ENCODE measurements at regions not wholly inside any gene's neighbourhood (a gene's known extent, or its start where the extent isn't known, plus 50 kb on each side); places are given as distances from the start of the nearest gene placed in this dataset.

DNA sequence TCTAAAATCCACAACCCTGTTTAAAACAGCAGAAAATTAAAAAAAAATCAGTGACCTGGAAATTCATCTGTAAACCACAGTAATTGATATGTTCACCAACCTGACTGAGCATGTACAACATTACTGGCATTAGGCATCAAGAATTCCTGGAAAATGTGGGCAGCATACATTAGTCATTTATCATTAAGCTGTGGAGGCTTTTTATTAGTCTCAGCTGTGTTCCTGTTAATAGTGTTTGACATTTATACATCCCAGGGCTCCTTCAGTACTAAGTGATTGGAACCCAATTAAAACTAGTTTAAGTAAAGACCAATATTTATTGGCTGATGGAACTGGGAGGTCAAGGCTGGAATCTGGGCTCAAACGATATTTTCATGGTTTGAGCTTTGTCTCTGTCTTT lies 227.3 kb upstream of the GIMD1 start:
- ChIA-PET CTCF (interaction anchor here (0.7 kb wide), 1 partner anchor 23 kb away, joined by 3 read pairs; no protein-coding TSS in a partner anchor), POLR2A (no interaction called here)
- no peak for DNase-seq (ENCODE audit: extremely low spot score)
- TF ChIP-seq CTBP1 (IDR thresholded peaks at IDR 0.05; ENCODE audit: borderline replicate concordance) (no peak), FOXK2 (IDR thresholded peaks at IDR 0.05) (no peak), SP1 (IDR thresholded peaks at IDR 0.05) (no peak)

DNA sequence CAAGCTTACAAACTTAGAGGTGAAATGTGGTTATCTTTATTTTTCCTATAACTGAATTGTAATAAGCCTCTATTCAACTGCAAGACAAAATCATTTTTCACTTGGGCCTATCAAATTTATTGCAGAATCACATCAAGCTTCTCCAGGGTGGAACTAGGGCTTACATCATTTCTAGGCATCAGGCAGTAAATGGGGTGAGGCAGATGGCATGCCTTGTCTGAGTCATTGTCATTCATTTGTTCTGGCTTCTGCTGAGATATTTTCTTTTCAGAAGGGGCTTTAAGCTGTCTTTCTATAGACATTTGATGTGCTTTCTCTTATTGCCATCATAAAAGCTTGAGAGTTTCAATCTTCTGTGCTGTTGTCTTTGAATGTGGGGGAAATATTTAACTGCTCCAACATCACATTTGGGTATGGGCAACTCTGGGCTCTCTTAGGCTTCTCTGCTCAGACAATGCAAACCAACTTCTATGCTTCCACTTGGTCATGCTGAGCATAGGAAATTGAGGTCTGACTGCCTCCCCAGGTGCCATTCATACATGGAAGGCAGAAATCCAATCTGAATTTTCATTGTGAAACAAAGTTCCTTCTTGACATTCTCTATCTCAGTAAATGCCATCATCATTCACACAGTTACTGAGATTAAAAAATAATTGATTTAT lies 225.8 kb upstream of the GIMD1 start:
- no peak for DNase-seq (ENCODE audit: extremely low spot score)

DNA sequence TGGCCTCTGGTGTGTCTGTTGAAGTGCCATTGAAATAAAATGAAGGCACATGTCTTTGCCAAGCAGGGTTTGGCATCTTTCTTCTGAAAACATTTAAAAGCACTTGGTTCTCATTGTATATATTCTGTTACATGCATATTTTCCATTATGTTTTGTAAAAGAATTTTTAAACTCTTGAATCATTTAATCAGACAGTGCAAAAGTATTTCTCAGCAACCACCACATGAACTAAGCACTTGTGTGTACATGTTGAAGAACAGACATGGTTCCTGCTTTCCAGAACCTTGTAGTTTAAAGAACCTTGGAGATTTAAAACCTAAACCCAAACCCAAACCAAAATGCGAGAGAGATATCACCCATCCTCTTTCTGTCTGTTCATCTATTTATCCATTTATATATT lies 220.3 kb upstream of the GIMD1 start:
- POLR2A ChIA-PET: no interaction called here
- CTCF ChIA-PET: no interaction called here
- DNase-seq (ENCODE audit: extremely low spot score): no peak
- TF ChIP-seq LEF1 (IDR thresholded peaks at IDR 0.05; ENCODE audit: borderline replicate concordance): no peak
- no peak for TF ChIP-seq FOXK2 (IDR thresholded peaks at IDR 0.05)
- no peak for TF ChIP-seq CTBP1 (IDR thresholded peaks at IDR 0.05; ENCODE audit: borderline replicate concordance)
- TF ChIP-seq TARDBP (IDR thresholded peaks at IDR 0.05): no peak
- no peak for TF ChIP-seq ARNT (IDR thresholded peaks at IDR 0.05)
- no peak for TF ChIP-seq ZNF384 (IDR thresholded peaks at IDR 0.05)
- no peak for TF ChIP-seq L3MBTL2 (conservative IDR thresholded peaks at IDR 0.05)
- no peak for TF ChIP-seq NFRKB (IDR thresholded peaks at IDR 0.05)
- TF ChIP-seq FOXA1 (IDR thresholded peaks at IDR 0.05): no peak
- TF ChIP-seq HDGF (IDR thresholded peaks at IDR 0.05; ENCODE audit: borderline replicate concordance): no peak
- TF ChIP-seq FOXM1 (IDR thresholded peaks at IDR 0.05; ENCODE audit: borderline replicate concordance): no peak
- TF ChIP-seq SP1 (IDR thresholded peaks at IDR 0.05): no peak
- TF ChIP-seq, protein P1, sequence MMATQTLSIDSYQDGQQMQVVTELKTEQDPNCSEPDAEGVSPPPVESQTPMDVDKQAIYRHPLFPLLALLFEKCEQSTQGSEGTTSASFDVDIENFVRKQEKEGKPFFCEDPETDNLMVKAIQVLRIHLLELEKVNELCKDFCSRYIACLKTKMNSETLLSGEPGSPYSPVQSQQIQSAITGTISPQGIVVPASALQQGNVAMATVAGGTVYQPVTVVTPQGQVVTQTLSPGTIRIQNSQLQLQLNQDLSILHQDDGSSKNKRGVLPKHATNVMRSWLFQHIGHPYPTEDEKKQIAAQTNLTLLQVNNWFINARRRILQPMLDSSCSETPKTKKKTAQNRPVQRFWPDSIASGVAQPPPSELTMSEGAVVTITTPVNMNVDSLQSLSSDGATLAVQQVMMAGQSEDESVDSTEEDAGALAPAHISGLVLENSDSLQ (IDR thresholded peaks at IDR 0.05): no peak
- TF ChIP-seq ELF4 (IDR thresholded peaks at IDR 0.05): no peak
- TF ChIP-seq BHLHE40 (IDR thresholded peaks at IDR 0.05; ENCODE audit: borderline replicate concordance): no peak
- no peak for TF ChIP-seq SUZ12 (IDR thresholded peaks at IDR 0.05)

More for the DNA sequence above, 225.8 kb upstream of the GIMD1 start:
- TF ChIP-seq NFRKB (IDR thresholded peaks at IDR 0.05): no peak
- no peak for TF ChIP-seq TARDBP (IDR thresholded peaks at IDR 0.05)
- no peak for TF ChIP-seq LEF1 (IDR thresholded peaks at IDR 0.05; ENCODE audit: borderline replicate concordance)
- TF ChIP-seq FOXA1 (IDR thresholded peaks at IDR 0.05): no peak
- no peak for TF ChIP-seq ARNT (IDR thresholded peaks at IDR 0.05)
- no peak for TF ChIP-seq SP1 (IDR thresholded peaks at IDR 0.05)
- TF ChIP-seq ELF4 (IDR thresholded peaks at IDR 0.05): no peak
- TF ChIP-seq FOXM1 (IDR thresholded peaks at IDR 0.05; ENCODE audit: borderline replicate concordance): no peak
- TF ChIP-seq FOXK2 (IDR thresholded peaks at IDR 0.05): no peak
- no peak for TF ChIP-seq L3MBTL2 (conservative IDR thresholded peaks at IDR 0.05)
- ChIA-PET POLR2A (no interaction called here), CTCF (no interaction called here)

DNA sequence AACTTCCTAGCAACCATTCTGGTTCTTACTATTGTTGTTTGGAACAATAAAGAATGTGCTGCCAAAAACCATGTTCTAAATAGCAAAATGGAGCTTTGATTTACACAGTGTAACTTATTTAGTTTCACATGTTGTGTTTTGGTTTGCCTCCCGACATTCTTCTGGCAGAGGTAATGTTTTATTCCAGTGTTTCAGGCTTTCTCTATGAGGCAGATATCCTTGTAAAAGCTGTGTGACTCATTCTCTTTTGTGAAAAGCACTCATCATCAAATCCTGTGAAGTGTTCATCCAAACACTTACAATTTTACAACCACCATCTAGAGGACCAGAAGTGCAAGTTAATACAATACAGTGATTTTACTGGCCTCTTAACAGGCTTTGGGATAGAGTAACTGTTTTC lies 219.0 kb upstream of the GIMD1 start:
- peak; percentile 5 for DNase-seq (ENCODE audit: extremely low spot score)
- POLR2A ChIA-PET: no interaction called here
- CTCF ChIA-PET: no interaction called here
- TF ChIP-seq LEF1 (IDR thresholded peaks at IDR 0.05; ENCODE audit: borderline replicate concordance) (no peak), FOXA1 (IDR thresholded peaks at IDR 0.05) (no peak), FOXM1 (IDR thresholded peaks at IDR 0.05; ENCODE audit: borderline replicate concordance) (no peak), CTBP1 (IDR thresholded peaks at IDR 0.05; ENCODE audit: borderline replicate concordance) (peak; percentile 74; the same call in 1 of the 2 replicates), TARDBP (IDR thresholded peaks at IDR 0.05) (no peak)

DNA sequence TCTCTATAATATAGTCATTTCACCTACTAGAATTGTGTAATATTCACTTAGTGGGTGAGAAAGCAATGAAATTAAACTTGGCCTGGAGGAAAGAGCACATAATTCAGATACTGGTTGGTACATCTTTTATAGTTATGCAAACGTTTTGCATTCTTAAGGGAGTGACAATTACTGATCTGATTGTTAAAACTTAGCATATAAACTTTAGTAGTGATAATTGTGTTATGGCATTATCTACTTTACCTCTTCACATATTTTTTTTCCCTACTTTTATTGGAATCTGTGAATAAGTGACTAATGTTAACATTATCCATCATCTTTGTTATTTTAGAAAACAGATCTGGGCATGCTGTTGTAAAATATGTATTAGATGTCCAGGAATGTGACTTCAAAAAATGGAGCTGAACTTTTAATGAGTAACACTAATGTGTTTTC lies 217.4 kb upstream of the GIMD1 start:
- ChIA-PET CTCF (no interaction called here), POLR2A (no interaction called here)
- TF ChIP-seq SUZ12 (IDR thresholded peaks at IDR 0.05) (no peak), ARNT (IDR thresholded peaks at IDR 0.05) (no peak)
- DNase-seq (ENCODE audit: extremely low spot score): no peak

DNA sequence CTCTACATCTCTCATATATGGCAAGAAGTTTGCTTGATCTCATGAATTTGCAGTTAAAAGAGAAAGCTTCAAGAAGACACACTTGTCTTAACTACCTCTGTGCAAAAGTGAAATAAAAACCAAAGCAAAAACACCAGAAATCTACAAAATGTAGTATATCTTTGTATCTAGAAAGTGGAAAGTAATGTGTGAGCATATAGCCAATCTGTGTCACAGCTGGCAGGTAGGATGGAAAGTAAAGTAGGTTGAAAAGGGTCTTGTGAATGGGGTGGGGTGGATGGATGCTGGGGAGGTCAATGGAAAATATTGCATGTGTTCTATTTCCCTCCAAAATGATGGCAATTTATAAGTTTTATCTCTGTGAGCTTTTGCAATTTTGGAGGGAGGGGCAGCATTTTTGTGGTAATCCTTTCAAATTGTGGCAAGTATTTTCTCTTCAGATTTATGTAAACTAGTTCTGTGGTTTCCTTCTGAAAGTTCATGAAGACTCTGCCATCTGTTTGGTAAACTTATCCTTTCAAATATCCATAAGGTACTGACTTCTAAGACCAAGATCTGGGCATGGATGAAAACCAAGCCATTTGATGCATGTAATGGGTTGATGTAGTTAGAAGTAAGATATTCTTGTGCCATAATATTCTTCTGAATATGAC lies 215.9 kb upstream of the GIMD1 start:
- CTCF ChIA-PET: no interaction called here
- no peak for DNase-seq (ENCODE audit: extremely low spot score)
- POLR2A ChIA-PET: no interaction called here
- TF ChIP-seq TARDBP (IDR thresholded peaks at IDR 0.05) (no peak), ARNT (IDR thresholded peaks at IDR 0.05) (no peak), FOXA1 (IDR thresholded peaks at IDR 0.05) (no peak), BHLHE40 (IDR thresholded peaks at IDR 0.05; ENCODE audit: borderline replicate concordance) (no peak), FOXK2 (IDR thresholded peaks at IDR 0.05) (no peak), FOXM1 (IDR thresholded peaks at IDR 0.05; ENCODE audit: borderline replicate concordance) (no peak), SP1 (IDR thresholded peaks at IDR 0.05) (no peak), ELF4 (IDR thresholded peaks at IDR 0.05) (no peak), NFRKB (IDR thresholded peaks at IDR 0.05) (no peak), L3MBTL2 (conservative IDR thresholded peaks at IDR 0.05) (no peak), ZNF384 (IDR thresholded peaks at IDR 0.05) (no peak)
- TF ChIP-seq, protein P1 (IDR thresholded peaks at IDR 0.05): no peak

DNA sequence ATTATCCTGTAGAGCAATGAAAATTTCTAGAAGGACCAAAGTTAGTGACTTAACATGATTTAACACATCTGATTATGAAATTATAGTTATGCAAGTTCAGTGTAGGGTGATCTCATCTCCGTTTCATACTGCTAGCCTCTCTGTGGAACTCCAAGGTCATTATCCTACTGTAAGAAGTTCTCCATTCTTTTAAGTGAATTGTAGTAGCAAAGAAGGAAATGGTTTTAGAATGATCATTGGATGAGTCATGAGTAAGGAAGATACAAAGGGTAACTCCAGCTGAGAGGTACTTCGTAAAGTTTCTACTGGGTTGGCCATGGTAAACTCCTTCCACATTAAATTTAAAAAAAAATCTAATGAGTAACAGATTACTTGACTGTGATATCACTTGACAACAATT lies 215.0 kb upstream of the GIMD1 start:
- TF ChIP-seq SUZ12 (IDR thresholded peaks at IDR 0.05) (no peak), LEF1 (IDR thresholded peaks at IDR 0.05; ENCODE audit: borderline replicate concordance) (no peak), FOXK2 (IDR thresholded peaks at IDR 0.05) (no peak), L3MBTL2 (conservative IDR thresholded peaks at IDR 0.05) (no peak), BHLHE40 (IDR thresholded peaks at IDR 0.05; ENCODE audit: borderline replicate concordance) (no peak), CTBP1 (IDR thresholded peaks at IDR 0.05; ENCODE audit: borderline replicate concordance) (no peak), HDGF (IDR thresholded peaks at IDR 0.05; ENCODE audit: borderline replicate concordance) (no peak), NFRKB (IDR thresholded peaks at IDR 0.05) (no peak), ARNT (IDR thresholded peaks at IDR 0.05) (no peak), ZNF384 (IDR thresholded peaks at IDR 0.05) (no peak), TARDBP (IDR thresholded peaks at IDR 0.05) (no peak), FOXA1 (IDR thresholded peaks at IDR 0.05) (no peak), FOXM1 (IDR thresholded peaks at IDR 0.05; ENCODE audit: borderline replicate concordance) (no peak), ELF4 (IDR thresholded peaks at IDR 0.05) (no peak), SP1 (IDR thresholded peaks at IDR 0.05) (no peak)
- no peak for DNase-seq (ENCODE audit: extremely low spot score)
- ChIA-PET POLR2A (no interaction called here), CTCF (no interaction called here)
